OCI-LY3 (cell line): ENCODE measurements at regions not wholly inside any gene's neighbourhood (a gene's known extent, or its start where the extent isn't known, plus 50 kb on each side); places are given as distances from the start of the nearest gene placed in this dataset.

Experiments
- EZH2phosphoT487 ChIP-seq: fragments of 200-600 bp; shearing (Covaris generic); IDR thresholded peaks from 2 replicates; pipeline ENCODE4 v1.6.1; 2018; ENCODE audit warnings: antibody characterized with exemption, mixed run types, low read depth
- TF ChIP-seq, protein P1 (sequence below): fragments of 200-600, 300-600 bp; sonication (generic); IDR thresholded peaks from 2 replicates; pipeline ENCODE4 v1.5.1; 2014; ENCODE audit warnings: antibody characterized with exemption, low read length, low read depth

DNA sequence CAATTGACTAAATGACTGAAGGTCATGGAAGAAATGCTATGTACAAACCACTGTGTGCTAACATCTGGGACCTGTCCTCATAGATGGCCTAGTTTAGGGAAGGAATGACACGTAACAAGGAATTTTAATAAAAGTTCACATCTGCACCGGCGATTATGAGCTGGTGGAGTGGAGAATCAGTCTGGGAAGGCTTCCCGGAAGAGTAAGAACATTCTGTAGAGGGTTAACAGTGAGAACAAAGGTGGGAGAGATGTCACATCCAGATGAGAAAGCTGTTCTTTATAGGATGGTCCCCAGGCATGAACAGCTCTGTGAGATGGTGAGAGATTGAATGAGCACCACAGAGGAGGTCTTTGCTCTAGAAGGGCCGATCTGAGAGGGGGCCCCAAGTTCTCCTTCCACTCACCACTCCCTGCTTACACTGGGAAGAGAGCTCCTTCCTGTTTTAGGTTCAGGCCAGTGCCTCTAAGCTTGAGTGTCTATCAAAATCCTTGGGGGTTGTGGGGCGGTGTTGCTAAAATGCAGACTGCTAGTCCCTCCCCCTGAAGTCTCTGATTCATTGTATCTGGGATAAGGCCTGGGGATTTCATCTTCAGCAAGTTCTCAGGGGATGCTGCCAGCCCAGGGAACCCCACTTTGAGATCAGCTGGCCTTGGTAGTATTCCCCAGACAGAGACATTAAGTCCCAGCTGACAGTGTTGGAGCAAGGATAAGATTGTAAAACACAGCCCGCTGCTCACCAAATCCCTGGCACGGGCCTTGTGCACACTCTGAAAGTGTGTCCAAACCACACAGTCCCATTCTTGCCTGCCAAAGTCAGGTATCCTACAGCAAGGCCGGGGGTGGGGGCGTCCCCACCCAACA lies 294.7 kb upstream of the MAF start:
- TF ChIP-seq, protein P1, sequence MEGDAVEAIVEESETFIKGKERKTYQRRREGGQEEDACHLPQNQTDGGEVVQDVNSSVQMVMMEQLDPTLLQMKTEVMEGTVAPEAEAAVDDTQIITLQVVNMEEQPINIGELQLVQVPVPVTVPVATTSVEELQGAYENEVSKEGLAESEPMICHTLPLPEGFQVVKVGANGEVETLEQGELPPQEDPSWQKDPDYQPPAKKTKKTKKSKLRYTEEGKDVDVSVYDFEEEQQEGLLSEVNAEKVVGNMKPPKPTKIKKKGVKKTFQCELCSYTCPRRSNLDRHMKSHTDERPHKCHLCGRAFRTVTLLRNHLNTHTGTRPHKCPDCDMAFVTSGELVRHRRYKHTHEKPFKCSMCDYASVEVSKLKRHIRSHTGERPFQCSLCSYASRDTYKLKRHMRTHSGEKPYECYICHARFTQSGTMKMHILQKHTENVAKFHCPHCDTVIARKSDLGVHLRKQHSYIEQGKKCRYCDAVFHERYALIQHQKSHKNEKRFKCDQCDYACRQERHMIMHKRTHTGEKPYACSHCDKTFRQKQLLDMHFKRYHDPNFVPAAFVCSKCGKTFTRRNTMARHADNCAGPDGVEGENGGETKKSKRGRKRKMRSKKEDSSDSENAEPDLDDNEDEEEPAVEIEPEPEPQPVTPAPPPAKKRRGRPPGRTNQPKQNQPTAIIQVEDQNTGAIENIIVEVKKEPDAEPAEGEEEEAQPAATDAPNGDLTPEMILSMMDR: no peak
- no peak for TF ChIP-seq EZH2phosphoT487
